GM23338 (cell line): ENCODE measurements at regions not wholly inside any gene's neighbourhood (a gene's known extent, or its start where the extent isn't known, plus 50 kb on each side); places are given as distances from the start of the nearest gene placed in this dataset.

ENCODE experiments used
- CREB1 ChIP-seq: fragments of 250-450 bp; sonication (Bioruptor Pico); IDR thresholded peaks from 2 replicates; pipeline ENCODE4 v1.5.0; 2020; ENCODE audit warnings: low read depth, mild to moderate bottlenecking, moderate library complexity
- EZH2 ChIP-seq: fragments of 200-600 bp; sonication (generic); IDR thresholded peaks from one replicate; pipeline ENCODE4 v1.8.0; 2017; ENCODE audit warnings: antibody characterized with exemption, mild to moderate bottlenecking, low read depth; ENCODE audit not compliant: unreplicated experiment
- EZH2phosphoT487 ChIP-seq: fragments of 200-600 bp; sonication (generic); IDR thresholded peaks from one replicate; pipeline ENCODE4 v1.8.1; 2018; ENCODE audit warnings: antibody characterized with exemption; ENCODE audit not compliant: unreplicated experiment
- JUNB ChIP-seq: IDR thresholded peaks from one replicate; pipeline ENCODE4 v1.6.1; 2016; ENCODE audit warnings: antibody characterized with exemption; ENCODE audit not compliant: unreplicated experiment
- NANOG ChIP-seq: IDR thresholded peaks from 2 replicates; pipeline ENCODE4 v1.6.1; 2016; ENCODE audit warnings: antibody characterized with exemption, borderline replicate concordance
- POLR2AphosphoS5 ChIP-seq: IDR thresholded peaks from 2 replicates; pipeline ENCODE4 v1.6.1; 2016; ENCODE audit warnings: antibody characterized with exemption, low read depth
- STAT1 ChIP-seq: IDR thresholded peaks from one replicate; pipeline ENCODE4 v1.6.1; 2016; ENCODE audit warnings: antibody characterized with exemption; ENCODE audit not compliant: unreplicated experiment
- ZNF114 ChIP-seq: fragments of 250-450 bp; sonication (Bioruptor Pico); IDR thresholded peaks from 2 replicates; pipeline ENCODE4 v1.5.0; 2020; ENCODE audit warnings: mild to moderate bottlenecking, moderate library complexity
- ZNF331 ChIP-seq: fragments of 250-450 bp; sonication (Bioruptor Pico); IDR thresholded peaks from 2 replicates; pipeline ENCODE4 v1.5.0; 2020; ENCODE audit warnings: low read depth, mild to moderate bottlenecking, moderate library complexity
- TF ChIP-seq, protein P1 (sequence below), 2 experiments: fragments of 200-600 bp in 1 of 2; sonication (generic) in 1 of 2; conservative IDR thresholded peaks; 2 replicates each; pipeline versions ENCODE4 v1.5.1 to v1.6.1; 2016 to 2017; ENCODE audit warnings: antibody characterized with exemption in 2 of 2, low read depth in 2 of 2, mild to moderate bottlenecking in 2 of 2, moderate library complexity in 1 of 2
- TF ChIP-seq, protein P2 (sequence below): fragments of 250-450 bp; sonication (Bioruptor Pico); IDR thresholded peaks from 2 replicates; pipeline ENCODE4 v1.5.0; 2020; ENCODE audit warnings: mild to moderate bottlenecking, moderate library complexity
- TF ChIP-seq, protein P3 (sequence below): IDR thresholded peaks from one replicate; pipeline ENCODE4 v1.6.1; 2018; ENCODE audit warnings: antibody characterized with exemption; ENCODE audit not compliant: unreplicated experiment
- TF ChIP-seq, protein P4 (sequence below): IDR thresholded peaks from 2 replicates; pipeline ENCODE4 v1.6.1; 2016; ENCODE audit warnings: antibody characterized with exemption

DNA sequence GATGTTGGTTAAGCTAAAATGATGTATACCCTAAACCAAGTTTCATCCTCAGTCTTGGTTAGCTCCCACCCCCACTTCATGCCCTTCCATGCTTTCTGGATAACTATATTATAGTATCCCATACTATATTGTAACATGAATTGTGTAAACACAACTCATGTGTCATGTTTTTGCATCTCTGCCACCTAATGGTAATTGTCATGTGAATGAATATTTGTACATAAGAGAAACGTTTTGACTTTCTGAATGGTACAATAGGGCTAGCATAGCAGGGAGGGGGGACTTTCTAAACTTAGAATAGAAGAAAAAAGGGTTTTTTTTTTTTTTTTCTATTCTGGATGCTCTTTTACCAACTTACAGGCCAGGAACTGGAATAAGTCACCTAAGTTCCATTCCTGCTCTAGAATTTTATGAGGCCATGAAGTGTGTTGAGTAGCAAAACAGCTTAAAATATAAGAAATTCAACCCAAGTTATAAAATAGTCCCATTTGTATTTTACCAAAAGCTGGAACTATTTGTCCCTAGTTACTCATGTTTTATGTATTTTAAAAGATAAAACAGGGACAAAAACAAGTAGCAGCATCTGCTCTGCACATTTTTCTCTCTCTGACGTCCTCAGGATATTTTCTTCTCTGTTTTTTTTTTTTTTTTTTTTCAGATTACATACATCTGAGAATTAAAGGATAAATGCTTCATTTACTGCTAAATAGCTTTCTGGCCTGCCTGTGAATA lies 77.4 kb downstream of the HLX start:
- TF ChIP-seq CREB1 (CRISPR knock-in tag) (no peak), EZH2 (no peak), POLR2AphosphoS5 (no peak), EZH2phosphoT487 (no peak), NANOG (no peak), STAT1 (no peak), ZNF114 (CRISPR knock-in tag) (no peak), JUNB (no peak), ZNF331 (no peak)
- TF ChIP-seq, protein P1, sequence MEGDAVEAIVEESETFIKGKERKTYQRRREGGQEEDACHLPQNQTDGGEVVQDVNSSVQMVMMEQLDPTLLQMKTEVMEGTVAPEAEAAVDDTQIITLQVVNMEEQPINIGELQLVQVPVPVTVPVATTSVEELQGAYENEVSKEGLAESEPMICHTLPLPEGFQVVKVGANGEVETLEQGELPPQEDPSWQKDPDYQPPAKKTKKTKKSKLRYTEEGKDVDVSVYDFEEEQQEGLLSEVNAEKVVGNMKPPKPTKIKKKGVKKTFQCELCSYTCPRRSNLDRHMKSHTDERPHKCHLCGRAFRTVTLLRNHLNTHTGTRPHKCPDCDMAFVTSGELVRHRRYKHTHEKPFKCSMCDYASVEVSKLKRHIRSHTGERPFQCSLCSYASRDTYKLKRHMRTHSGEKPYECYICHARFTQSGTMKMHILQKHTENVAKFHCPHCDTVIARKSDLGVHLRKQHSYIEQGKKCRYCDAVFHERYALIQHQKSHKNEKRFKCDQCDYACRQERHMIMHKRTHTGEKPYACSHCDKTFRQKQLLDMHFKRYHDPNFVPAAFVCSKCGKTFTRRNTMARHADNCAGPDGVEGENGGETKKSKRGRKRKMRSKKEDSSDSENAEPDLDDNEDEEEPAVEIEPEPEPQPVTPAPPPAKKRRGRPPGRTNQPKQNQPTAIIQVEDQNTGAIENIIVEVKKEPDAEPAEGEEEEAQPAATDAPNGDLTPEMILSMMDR (conservative IDR thresholded peaks at IDR 0.05; ENCODE audit: low read depth in 2 of 2): no peak
- TF ChIP-seq, protein P2, sequence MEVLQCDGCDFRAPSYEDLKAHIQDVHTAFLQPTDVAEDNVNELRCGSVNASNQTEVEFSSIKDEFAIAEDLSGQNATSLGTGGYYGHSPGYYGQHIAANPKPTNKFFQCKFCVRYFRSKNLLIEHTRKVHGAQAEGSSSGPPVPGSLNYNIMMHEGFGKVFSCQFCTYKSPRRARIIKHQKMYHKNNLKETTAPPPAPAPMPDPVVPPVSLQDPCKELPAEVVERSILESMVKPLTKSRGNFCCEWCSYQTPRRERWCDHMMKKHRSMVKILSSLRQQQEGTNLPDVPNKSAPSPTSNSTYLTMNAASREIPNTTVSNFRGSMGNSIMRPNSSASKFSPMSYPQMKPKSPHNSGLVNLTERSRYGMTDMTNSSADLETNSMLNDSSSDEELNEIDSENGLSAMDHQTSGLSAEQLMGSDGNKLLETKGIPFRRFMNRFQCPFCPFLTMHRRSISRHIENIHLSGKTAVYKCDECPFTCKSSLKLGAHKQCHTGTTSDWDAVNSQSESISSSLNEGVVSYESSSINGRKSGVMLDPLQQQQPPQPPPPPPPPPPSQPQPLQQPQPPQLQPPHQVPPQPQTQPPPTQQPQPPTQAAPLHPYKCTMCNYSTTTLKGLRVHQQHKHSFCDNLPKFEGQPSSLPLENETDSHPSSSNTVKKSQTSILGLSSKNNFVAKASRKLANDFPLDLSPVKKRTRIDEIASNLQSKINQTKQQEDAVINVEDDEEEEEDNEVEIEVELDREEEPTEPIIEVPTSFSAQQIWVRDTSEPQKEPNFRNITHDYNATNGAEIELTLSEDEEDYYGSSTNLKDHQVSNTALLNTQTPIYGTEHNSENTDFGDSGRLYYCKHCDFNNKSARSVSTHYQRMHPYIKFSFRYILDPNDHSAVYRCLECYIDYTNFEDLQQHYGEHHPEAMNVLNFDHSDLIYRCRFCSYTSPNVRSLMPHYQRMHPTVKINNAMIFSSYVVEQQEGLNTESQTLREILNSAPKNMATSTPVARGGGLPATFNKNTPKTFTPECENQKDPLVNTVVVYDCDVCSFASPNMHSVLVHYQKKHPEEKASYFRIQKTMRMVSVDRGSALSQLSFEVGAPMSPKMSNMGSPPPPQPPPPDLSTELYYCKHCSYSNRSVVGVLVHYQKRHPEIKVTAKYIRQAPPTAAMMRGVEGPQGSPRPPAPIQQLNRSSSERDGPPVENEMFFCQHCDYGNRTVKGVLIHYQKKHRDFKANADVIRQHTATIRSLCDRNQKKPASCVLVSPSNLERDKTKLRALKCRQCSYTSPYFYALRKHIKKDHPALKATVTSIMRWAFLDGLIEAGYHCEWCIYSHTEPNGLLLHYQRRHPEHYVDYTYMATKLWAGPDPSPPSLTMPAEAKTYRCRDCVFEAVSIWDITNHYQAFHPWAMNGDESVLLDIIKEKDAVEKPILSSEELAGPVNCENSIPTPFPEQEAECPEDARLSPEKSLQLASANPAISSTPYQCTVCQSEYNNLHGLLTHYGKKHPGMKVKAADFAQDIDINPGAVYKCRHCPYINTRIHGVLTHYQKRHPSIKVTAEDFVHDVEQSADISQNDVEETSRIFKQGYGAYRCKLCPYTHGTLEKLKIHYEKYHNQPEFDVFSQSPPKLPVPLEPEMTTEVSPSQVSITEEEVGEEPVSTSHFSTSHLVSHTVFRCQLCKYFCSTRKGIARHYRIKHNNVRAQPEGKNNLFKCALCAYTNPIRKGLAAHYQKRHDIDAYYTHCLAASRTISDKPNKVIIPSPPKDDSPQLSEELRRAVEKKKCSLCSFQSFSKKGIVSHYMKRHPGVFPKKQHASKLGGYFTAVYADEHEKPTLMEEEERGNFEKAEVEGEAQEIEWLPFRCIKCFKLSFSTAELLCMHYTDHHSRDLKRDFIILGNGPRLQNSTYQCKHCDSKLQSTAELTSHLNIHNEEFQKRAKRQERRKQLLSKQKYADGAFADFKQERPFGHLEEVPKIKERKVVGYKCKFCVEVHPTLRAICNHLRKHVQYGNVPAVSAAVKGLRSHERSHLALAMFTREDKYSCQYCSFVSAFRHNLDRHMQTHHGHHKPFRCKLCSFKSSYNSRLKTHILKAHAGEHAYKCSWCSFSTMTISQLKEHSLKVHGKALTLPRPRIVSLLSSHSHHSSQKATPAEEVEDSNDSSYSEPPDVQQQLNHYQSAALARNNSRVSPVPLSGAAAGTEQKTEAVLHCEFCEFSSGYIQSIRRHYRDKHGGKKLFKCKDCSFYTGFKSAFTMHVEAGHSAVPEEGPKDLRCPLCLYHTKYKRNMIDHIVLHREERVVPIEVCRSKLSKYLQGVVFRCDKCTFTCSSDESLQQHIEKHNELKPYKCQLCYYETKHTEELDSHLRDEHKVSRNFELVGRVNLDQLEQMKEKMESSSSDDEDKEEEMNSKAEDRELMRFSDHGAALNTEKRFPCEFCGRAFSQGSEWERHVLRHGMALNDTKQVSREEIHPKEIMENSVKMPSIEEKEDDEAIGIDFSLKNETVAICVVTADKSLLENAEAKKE: no peak
- TF ChIP-seq, protein P3, sequence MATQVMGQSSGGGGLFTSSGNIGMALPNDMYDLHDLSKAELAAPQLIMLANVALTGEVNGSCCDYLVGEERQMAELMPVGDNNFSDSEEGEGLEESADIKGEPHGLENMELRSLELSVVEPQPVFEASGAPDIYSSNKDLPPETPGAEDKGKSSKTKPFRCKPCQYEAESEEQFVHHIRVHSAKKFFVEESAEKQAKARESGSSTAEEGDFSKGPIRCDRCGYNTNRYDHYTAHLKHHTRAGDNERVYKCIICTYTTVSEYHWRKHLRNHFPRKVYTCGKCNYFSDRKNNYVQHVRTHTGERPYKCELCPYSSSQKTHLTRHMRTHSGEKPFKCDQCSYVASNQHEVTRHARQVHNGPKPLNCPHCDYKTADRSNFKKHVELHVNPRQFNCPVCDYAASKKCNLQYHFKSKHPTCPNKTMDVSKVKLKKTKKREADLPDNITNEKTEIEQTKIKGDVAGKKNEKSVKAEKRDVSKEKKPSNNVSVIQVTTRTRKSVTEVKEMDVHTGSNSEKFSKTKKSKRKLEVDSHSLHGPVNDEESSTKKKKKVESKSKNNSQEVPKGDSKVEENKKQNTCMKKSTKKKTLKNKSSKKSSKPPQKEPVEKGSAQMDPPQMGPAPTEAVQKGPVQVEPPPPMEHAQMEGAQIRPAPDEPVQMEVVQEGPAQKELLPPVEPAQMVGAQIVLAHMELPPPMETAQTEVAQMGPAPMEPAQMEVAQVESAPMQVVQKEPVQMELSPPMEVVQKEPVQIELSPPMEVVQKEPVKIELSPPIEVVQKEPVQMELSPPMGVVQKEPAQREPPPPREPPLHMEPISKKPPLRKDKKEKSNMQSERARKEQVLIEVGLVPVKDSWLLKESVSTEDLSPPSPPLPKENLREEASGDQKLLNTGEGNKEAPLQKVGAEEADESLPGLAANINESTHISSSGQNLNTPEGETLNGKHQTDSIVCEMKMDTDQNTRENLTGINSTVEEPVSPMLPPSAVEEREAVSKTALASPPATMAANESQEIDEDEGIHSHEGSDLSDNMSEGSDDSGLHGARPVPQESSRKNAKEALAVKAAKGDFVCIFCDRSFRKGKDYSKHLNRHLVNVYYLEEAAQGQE: no peak
- TF ChIP-seq, protein P4, sequence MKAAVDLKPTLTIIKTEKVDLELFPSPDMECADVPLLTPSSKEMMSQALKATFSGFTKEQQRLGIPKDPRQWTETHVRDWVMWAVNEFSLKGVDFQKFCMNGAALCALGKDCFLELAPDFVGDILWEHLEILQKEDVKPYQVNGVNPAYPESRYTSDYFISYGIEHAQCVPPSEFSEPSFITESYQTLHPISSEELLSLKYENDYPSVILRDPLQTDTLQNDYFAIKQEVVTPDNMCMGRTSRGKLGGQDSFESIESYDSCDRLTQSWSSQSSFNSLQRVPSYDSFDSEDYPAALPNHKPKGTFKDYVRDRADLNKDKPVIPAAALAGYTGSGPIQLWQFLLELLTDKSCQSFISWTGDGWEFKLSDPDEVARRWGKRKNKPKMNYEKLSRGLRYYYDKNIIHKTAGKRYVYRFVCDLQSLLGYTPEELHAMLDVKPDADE: no peak
